Natural killer cell (primary cell): ENCODE measurements at regions not wholly inside any gene's neighbourhood (a gene's known extent, or its start where the extent isn't known, plus 50 kb on each side); places are given as distances from the start of the nearest gene placed in this dataset.

Experiments
- ATAC-seq, 3 donors: fragments of 150-1000 bp in 2 of 3; fragments of 200-7000 bp in 1 of 3; cut with Tn5 transposase; 1 replicate in 1 of 3; 2 replicates in 2 of 3; pipeline ENCODE4 v1.10.0; 2021; ENCODE audit warnings: mild to moderate bottlenecking in 2 of 3, moderate library complexity in 2 of 3
- DNase-seq, 2 donors: peaks; one replicate each; pipeline versions ENCODE4 v3.0.0 to v3.0.0-alpha.2; 2013 to 2021; ENCODE audit warnings: mixed read lengths in 1 of 2
- H3K27ac ChIP-seq: one replicate; pipeline ENCODE4 v1.5.1; 2013; ENCODE audit warnings: mild to moderate bottlenecking, low read length
- H3K27me3 ChIP-seq: one replicate; pipeline ENCODE4 v1.6.1; 2013; ENCODE audit warnings: low read length; ENCODE audit not compliant: control insufficient read depth, insufficient read depth
- H3K36me3 ChIP-seq: one replicate; pipeline ENCODE4 v1.6.1; 2013; ENCODE audit warnings: low read length; ENCODE audit not compliant: control insufficient read depth, insufficient read depth
- H3K4me1 ChIP-seq: one replicate; pipeline ENCODE4 v1.6.1; 2013; ENCODE audit warnings: low read length; ENCODE audit not compliant: control insufficient read depth, insufficient read depth
- H3K4me3 ChIP-seq: one replicate; pipeline ENCODE4 v1.5.1; 2013; ENCODE audit warnings: low read length
- H3K9me3 ChIP-seq: one replicate; pipeline ENCODE4 v1.6.1; 2013; ENCODE audit warnings: low read length; ENCODE audit not compliant: control insufficient read depth, insufficient read depth
- H3K27ac Mint-ChIP-seq, 2 donors: one replicate each; pipeline ENCODE4 v1.8.0; 2022; ENCODE audit warnings: mild to moderate bottlenecking in 2 of 2, mixed read lengths in 2 of 2, moderate library complexity in 1 of 2
- H3K27me3 Mint-ChIP-seq, 2 donors: one replicate each; pipeline ENCODE4 v1.8.0; 2022; ENCODE audit warnings: low read depth in 2 of 2, mixed read lengths in 2 of 2
- H3K36me3 Mint-ChIP-seq: one replicate; pipeline ENCODE4 v1.8.0; 2022; ENCODE audit warnings: mixed read lengths
- H3K4me1 Mint-ChIP-seq, 2 donors: one replicate each; pipeline ENCODE4 v1.8.0; 2022; ENCODE audit warnings: mixed read lengths in 2 of 2
- H3K4me3 Mint-ChIP-seq: one replicate; pipeline ENCODE4 v1.8.0; 2022; ENCODE audit warnings: mild to moderate bottlenecking, moderate library complexity, mixed read lengths
- H3K9me3 Mint-ChIP-seq, 2 donors: one replicate each; pipeline ENCODE4 v1.8.0; 2022; ENCODE audit warnings: mixed read lengths in 2 of 2
- CTCF ChIP-seq: fragments of 200-600 bp; IDR thresholded peaks from one replicate; pipeline ENCODE4 v1.8.0; 2022; ENCODE audit warnings: antibody characterized with exemption
- WGBS: methylation state at CpG from one replicate; pipeline ENCODE4 v1.1.7; 2013; ENCODE audit warnings: missing lambda C conversion rate; ENCODE audit not compliant: insufficient coverage; 5-methylcytosine and 5-hydroxymethylcytosine counted together
- intact Hi-C: fragments of 100-400 bp; cut with micrococcal nuclease; formaldehyde crosslinking; loops from one replicate; pipeline ENCODE4 v1.14.2; 2022

GRCh38 chr4:110953898-110954297 lies 331.0 kb upstream of the PITX2 start:
- no peak overlapping the region for H3K4me3 ChIP-seq
- Mint-ChIP-seq H3K27me3 (no peaks in the 10 kb centered on the region), H3K36me3 (no peaks in the 10 kb centered on the region), H3K27ac (no peak overlapping the region), H3K9me3 (peaks cover 0 to 2% of the 10 kb centered on the region in 2 donors), H3K4me1 (no peaks in the 10 kb centered on the region), H3K4me3 (no peak overlapping the region)
- H3K27me3 ChIP-seq, result no peaks in the 10 kb centered on the region
- DNase-seq, result no peak
- H3K27ac ChIP-seq, result no peak overlapping the region
- no peaks in the 10 kb centered on the region for H3K36me3 ChIP-seq
- H3K9me3 ChIP-seq, result no peaks in the 10 kb centered on the region
- WGBS, result 70% methylated on average over 3 of the region's 4 CpGs
- TF ChIP-seq CTCF, result no peak
- H3K4me1 ChIP-seq, result no peaks in the 10 kb centered on the region
- no peak for ATAC-seq
- intact Hi-C loops, result no loop called here

GRCh38 chr4:110955748-110956147 lies 332.9 kb upstream of the PITX2 start:
- H3K4me1 Mint-ChIP-seq, result no peaks in the 10 kb centered on the region
- H3K27ac Mint-ChIP-seq, result no peak overlapping the region
- Histone ChIP-seq H3K27me3 (no peaks in the 10 kb centered on the region), H3K27ac (no peak overlapping the region), H3K4me3 (no peak overlapping the region), H3K36me3 (no peaks in the 10 kb centered on the region), H3K9me3 (no peaks in the 10 kb centered on the region), H3K4me1 (no peaks in the 10 kb centered on the region)
- ATAC-seq, result no peak
- H3K36me3 Mint-ChIP-seq, result no peaks in the 10 kb centered on the region
- whole genome bisulfite sequencing, result no CpG with 5 or more reads among the region's 1 CpG
- TF ChIP-seq CTCF, result no peak
- H3K4me3 Mint-ChIP-seq, result no peak overlapping the region
- intact Hi-C loops, result no loop called here
- no peaks in the 10 kb centered on the region for H3K27me3 Mint-ChIP-seq
- DNase-seq, result no peak
- H3K9me3 Mint-ChIP-seq, result no peaks in the 10 kb centered on the region

DNA sequence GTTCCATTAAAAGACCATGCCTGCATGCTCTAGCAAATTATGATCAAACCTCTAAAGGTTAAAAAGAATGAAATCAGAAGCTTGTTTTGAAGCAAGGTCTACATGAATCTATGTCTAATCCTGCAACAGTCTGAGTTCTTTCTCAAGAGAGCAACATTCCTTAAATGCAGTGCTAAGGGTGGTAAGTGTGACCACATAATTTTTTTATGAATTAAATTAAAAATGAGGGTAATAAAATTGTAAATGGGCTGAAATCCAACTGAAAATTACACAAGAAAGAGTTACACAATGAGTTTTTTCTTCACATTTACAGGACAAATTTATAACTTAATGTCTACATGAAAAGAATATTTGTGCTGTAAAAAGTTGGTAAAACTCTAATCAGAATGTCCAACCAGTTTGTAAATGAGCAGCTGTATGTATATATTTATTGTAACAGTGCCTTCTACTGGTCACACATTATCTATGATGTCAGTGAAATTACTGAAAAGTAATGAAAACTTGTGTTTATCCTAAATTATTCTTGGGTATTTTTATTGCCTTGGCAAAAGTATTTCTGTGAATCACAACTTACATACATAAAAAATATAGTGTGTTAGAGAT lies 336.3 kb upstream of the PITX2 start:
- Mint-ChIP-seq H3K36me3 (no peaks in the 10 kb centered on the region), H3K27me3 (no peaks in the 10 kb centered on the region)

More for the DNA sequence above, 336.3 kb upstream of the PITX2 start:
- H3K4me1 ChIP-seq, result no peaks in the 10 kb centered on the region
- H3K4me3 ChIP-seq, result no peak overlapping the region
- intact Hi-C loops, result no loop called here
- TF ChIP-seq CTCF, result no peak
- no peaks in the 10 kb centered on the region for H3K9me3 Mint-ChIP-seq
- H3K9me3 ChIP-seq, result no peaks in the 10 kb centered on the region
- no peaks in the 10 kb centered on the region for H3K27me3 ChIP-seq
- no peak overlapping the region for H3K4me3 Mint-ChIP-seq
- no peak overlapping the region for H3K27ac ChIP-seq
- DNase-seq, result no peak
- no peak for ATAC-seq
- no peaks in the 10 kb centered on the region for H3K4me1 Mint-ChIP-seq
- no peak overlapping the region for H3K27ac Mint-ChIP-seq
- H3K36me3 ChIP-seq, result no peaks in the 10 kb centered on the region
